ENCODE measurements at regions not wholly inside any gene's neighbourhood (a gene's known extent, or its start where the extent isn't known, plus 50 kb on each side); places are given as distances from the start of the nearest gene placed in this dataset.
"Not testable (repeated sequence)": the region's sequence is repeated elsewhere in the genome, so short reads cannot be mapped to it uniquely, and the experiment has no call there.

GRCh38 chr4:92012899-92013867 is 290.6 kb upstream of the GRID2 start:
- no peak for DNase-seq

GRCh38 chr4:92014067-92014466 is 289.7 kb upstream of the GRID2 start:
- DNase-seq, result no peak

- DNase-seq, result no peak
Observed at GRCh38 chr4:92021203-92021602, 282.6 kb upstream of the GRID2 start.

DNA sequence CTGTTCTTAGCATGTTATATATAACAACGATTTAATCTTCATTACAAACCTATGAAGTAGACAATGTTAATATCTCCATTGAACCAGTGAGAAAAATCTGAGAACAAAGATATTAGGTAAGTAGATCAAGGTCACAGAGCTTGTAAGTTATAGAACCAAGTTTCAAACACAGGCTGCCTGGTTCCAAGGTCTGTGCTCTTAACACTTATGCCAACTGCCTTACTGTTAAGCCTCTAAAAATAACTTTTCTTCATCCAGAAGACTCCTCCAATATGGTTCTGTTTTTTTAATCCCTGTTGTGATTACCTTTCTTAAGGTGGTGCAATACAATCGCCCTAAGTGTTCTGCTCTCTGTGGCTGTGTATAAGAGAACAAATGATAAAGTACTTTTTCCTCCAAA is 282.0 kb upstream of the GRID2 start:
- no peak for DNase-seq

DNA sequence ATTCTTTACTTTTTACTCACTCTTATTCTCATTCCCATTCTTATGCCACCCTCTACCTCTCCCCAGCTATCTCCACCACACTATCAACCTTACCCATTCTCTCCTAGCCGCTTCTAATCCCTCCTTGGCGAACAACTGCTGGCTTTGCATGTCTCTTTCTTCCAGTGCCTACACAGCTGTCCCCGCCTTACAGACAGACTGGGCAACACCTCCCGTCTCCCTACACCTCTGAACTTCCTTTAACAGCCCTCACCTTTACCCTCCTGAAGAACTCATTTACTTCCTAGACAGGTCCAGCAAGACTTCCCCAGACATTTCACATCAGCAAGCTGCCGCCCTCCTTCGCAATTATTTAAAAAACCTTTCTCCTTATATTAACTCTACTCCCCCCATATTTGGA is 274.9 kb upstream of the GRID2 start:
- DNase-seq, result not testable (repeated sequence)

DNA sequence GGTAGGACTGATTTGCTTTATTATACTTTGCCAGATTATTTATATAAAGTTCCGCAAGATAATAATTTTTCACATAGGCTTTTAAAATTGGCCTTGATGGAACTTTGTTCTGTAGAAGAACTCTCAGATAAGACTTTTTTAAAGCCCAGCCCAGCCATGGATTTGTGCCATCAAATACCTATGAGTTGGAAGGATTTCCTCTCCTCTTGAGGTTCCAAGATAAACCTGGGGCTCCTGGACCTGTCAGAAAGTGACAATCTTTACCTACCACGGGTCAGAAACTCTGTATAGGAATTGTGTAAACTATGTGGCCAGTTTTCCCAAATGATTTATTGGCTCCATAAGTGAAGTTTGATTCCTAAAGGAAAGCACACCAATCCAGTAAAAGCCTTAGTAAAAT is 271.9 kb upstream of the GRID2 start:
- no peak for DNase-seq

GRCh38 chr4:92035666-92036065 is 268.1 kb upstream of the GRID2 start:
- no peak for DNase-seq

DNA sequence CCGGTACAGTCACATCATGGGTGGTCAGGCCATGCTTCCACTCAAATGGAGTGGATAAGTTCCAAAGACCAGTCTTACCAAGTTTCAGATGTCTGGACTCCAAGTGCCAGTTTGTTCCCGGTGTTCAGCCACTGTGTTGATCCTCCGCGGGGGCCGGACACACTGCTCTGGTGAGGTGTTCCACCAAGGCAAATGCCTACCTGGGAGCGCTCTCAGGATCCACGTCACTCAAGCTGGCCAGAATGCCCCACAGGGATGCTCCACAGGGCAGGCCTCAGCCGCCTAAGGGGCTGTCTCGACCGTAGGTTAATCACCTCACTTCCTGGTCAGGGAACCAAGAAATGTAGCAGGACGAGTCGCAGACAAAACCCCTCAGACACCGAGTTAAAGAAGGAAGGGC is 258.0 kb upstream of the GRID2 start:
- no peak for DNase-seq

DNA sequence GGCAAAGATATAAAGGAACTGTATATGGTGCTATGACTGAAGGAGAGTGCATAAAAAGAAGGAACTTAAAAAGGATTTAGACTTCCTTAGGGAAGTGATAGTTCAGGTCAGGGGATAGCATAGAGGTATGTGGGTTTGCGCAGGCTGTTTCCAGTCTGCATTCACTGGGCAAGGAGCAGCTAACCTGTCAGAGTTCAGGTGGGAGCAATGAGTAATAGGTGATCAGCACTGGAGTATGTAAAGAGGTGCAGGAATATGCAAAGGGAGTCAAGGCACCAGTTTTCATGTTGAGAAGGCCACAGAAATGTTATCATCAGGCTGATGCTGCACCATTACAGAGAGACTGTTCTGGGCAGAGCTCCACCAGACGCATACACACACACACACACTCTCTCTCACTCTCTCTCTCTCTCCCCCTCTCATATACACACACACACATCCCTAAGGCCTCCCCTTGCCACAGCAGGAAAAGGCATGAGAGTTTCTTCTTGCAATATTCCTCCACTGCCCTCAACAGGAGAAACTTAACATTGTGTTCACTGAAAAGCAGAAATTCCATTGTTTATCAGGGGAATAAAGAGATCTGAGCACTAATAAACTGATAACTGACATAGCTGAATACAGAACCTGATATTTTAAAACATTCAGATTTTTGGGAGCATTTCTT is 256.4 kb upstream of the GRID2 start:
- peak; percentile 22 for DNase-seq

GRCh38 chr4:92050875-92051274 is 252.9 kb upstream of the GRID2 start:
- no peak for DNase-seq

- no peak for DNase-seq
Observed at GRCh38 chr4:92059615-92060014, 244.2 kb upstream of the GRID2 start.

- DNase-seq, result no peak
Observed at GRCh38 chr4:92060333-92060732, 243.4 kb upstream of the GRID2 start.

DNA sequence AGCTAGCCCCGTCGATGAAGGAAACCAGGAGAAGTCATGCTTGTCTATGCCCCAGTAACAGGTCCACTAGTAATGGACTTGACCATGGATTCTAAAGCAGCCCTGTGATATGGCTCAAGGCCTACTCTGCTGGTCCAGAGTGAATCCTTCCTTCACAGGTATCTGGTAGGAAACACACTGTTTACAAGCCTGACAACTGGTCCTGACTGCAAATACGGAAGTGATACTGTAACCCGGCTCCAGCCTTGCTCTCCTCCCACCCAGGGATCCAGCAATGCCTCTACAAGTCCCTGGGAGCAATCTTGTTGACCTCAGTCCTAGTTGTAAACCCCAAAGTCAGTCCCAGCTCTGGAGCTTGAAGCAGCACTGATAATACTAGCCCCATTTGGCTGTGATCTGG is 239.2 kb upstream of the GRID2 start:
- no peak for DNase-seq

DNA sequence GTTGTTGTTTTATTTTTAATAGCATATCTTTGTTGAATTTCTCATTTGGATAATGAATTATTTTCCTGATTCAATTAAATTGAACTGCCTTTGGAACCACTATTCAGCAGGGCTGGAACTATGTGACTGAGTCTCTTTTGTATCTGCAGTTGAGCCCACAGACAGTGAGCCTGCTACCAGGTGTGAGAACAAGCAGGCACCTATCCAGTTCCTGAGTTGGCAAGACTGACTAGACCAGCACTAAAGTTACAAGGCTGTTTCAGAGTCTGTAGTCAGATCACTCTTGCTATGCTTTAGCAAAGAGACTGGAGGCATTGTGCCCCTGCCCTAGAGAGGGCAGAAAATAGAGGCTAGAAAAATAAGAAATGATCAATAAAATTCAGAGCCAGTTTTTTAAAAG is 237.3 kb upstream of the GRID2 start:
- DNase-seq, result no peak

DNA sequence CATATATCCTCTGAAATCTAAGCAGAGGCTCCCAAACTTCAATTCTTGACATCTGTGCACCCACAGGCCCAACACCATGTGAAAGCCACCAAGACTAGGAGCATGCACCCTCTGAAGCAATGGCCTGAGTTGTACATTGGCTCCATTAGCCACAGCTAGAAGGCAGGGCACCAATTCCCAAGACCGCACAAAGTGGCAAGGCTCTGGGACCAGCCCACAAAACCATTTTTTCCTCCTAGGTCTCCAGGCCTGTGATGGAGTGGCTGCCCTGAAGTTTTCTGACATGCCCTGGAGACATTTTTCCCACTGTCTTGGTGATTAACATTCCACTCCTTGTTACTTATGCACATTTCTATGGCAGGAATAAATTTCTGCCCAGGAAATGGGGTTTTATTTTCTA is 232.2 kb upstream of the GRID2 start:
- DNase-seq, result no peak

DNA sequence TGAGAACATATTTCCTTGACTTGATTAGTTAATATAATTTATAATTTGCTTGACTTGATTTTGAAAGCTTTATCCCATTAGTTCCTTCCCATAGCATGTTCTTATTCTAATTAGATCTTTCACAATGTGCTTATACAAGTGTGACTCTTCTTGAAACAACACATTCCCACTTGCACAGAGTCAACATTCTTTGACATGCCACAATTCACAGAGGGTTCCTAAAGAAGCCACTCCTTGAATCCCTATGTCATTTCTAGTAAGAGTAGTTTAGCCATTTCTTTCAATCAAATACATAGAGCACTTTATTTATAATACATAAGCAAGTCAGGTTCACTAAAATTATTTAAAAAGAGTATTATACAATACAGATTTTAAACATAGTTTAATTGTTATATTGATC is 228.9 kb upstream of the GRID2 start:
- DNase-seq, result no peak

GRCh38 chr4:92090887-92091286 is 212.9 kb upstream of the GRID2 start:
- DNase-seq, result no peak

DNA sequence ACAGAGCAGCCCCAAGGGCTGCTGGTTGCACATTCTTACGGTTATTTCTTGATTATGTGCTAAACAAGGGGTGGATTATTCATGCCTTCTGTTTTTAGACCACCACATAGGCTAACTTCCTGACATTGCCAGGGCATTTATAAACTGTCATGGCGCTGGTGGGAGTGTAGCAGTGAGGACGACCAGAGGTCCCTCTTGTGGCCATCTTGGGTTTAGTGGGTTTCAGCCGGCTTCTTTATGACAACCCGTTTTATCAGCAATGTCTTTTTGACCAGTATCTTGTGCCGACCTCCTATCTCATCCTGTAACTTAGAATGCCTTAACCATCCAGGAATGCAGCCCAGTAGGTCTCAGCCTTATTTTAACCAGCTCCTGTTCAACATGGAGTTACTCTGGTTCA is 212.4 kb upstream of the GRID2 start:
- DNase-seq, result no peak

DNA sequence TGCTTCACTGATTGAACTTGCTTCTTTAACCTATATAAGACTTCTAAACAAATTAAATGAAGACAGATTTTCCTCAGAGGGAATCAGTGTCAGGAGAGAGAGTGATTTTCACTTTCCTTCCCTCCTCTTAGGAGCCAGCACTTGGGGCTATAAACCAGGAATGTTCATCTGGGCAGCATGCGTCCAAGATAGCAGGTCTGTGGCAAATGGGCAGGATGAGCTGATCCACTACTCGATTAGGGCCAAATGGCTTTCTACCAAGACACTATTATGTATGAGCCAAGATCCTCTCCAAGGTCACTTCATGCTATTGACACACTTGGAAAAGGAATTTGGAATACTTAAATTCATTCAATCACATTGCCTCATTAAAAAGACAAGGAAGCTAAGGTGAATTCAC is 203.9 kb upstream of the GRID2 start:
- no peak for DNase-seq

- DNase-seq, result no peak
Observed at GRCh38 chr4:92100975-92101374, 202.8 kb upstream of the GRID2 start.

DNA sequence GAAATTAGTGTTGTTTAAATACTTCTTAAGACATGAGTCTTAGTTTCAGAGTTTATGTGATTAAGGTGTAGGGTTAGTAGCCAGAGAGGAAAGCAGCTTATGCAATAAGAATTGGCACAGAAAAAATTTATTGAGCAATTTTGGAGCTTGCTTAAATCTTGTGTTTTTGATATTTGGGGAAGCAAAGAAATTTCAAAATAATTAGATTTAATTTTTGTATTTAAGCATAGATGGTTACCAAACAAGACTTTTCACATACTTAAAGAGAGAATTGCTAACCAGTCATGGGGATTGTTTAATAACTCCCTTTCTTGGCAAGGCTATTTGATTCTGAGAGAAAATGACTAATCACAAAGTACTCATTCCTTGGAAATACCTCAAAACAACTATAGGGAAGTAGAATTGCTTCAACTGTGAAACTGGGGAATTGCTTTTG is 202.0 kb upstream of the GRID2 start:
- peak; percentile 9 for DNase-seq

DNA sequence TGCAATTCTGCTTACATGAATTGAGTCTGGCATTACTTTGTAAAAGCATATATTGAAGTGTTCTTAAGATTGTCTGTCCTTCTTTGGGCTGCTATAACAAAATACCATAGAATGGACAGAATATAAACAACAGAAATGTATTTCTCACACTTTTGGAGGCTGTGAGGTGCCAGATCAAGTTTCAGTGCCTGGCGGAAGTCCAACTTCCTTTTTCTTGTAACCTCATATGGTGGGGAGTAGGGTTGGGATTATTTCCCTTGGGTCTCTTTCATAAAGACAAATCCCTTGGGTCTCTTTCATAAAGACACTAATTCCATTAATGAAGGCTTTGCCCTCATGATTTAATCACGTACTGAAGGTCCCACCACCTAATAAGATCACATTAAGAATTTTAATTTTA is 199.3 kb upstream of the GRID2 start:
- DNase-seq, result no peak

DNA sequence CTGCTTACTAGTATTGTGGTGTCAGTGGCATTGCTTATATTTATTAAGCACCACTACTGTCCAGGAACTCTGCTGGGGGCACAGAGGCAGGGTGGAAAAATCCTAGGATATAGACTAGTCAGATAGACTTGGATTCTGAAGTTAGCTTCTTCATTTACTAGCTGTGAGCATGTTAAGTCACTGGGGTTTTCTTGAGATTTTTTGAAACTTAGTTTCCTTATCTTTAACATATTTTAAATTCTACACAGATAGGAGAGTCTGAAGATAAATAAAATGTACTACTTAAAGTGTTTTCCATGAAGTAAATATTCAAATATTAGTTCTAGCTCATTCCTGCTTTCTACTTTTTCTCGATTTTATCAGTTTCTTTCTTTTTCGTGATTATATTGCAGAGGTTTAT is 196.9 kb upstream of the GRID2 start:
- DNase-seq, result no peak

GRCh38 chr4:92111493-92111892 is 192.3 kb upstream of the GRID2 start:
- no peak for DNase-seq
